Activated CD4-positive, CD25-positive, alpha-beta regulatory T cell treated with anti-CD3 and anti-CD28 coated beads, Interleukin-2, amount 50 U/mL, for 24 hours (primary cell): ENCODE measurements at regions not wholly inside any gene's neighbourhood (a gene's known extent, or its start where the extent isn't known, plus 50 kb on each side); places are given as distances from the start of the nearest gene placed in this dataset.

Experiments used
- ATAC-seq, 2 donors: fragments of 150-1000 bp; cut with Tn5 transposase; one replicate each; pipeline ENCODE4 v1.10.0; 2021; ENCODE audit warnings: mild to moderate bottlenecking in 1 of 2, moderate library complexity in 1 of 2

- ATAC-seq = no peak
Observed at GRCh38 chr4:13118633-13119032, 365.5 kb downstream of the RAB28 start.

- ATAC-seq = no peak
Observed at GRCh38 chr4:13117185-13117584, 367.0 kb downstream of the RAB28 start.

GRCh38 chr4:13112030-13112429, 372.1 kb downstream of the RAB28 start:
- no peak for ATAC-seq

- no peak for ATAC-seq
Observed at GRCh38 chr4:13109536-13109935, 374.6 kb downstream of the RAB28 start.

GRCh38 chr4:13108096-13108495, 376.0 kb downstream of the RAB28 start:
- no peak for ATAC-seq

GRCh38 chr4:13103382-13104015, 380.6 kb downstream of the RAB28 start:
- no peak for ATAC-seq

GRCh38 chr4:13102092-13102742, 381.9 kb downstream of the RAB28 start:
- ATAC-seq = no peak

GRCh38 chr4:13097971-13098370, 386.2 kb downstream of the RAB28 start:
- ATAC-seq = no peak

GRCh38 chr4:13095722-13096121, 388.4 kb downstream of the RAB28 start:
- no peak for ATAC-seq

- no peak for ATAC-seq
Observed at GRCh38 chr4:13093170-13093569, 391.0 kb downstream of the RAB28 start.

GRCh38 chr4:13092702-13093101, 391.4 kb downstream of the RAB28 start:
- ATAC-seq = no peak

- ATAC-seq = no peak
Observed at GRCh38 chr4:13089659-13089998, 394.5 kb downstream of the RAB28 start.

GRCh38 chr4:13088726-13089658, 395.1 kb downstream of the RAB28 start:
- ATAC-seq = no peak

GRCh38 chr4:13087041-13087440, 397.1 kb downstream of the RAB28 start:
- no peak for ATAC-seq

- no peak for ATAC-seq
Observed at GRCh38 chr4:13084210-13084609, 399.9 kb downstream of the RAB28 start.

GRCh38 chr4:13081830-13082229, 402.3 kb downstream of the RAB28 start:
- ATAC-seq = no peak

GRCh38 chr4:13067077-13067476, 417.1 kb downstream of the RAB28 start:
- no peak for ATAC-seq

- ATAC-seq = peak; percentile 27 to 41
Observed at GRCh38 chr4:13059019-13059418, 425.1 kb downstream of the RAB28 start.

- ATAC-seq = no peak
Observed at GRCh38 chr4:13056630-13057189, 427.4 kb downstream of the RAB28 start.

- ATAC-seq = no peak
Observed at GRCh38 chr4:13054420-13054970, 429.6 kb downstream of the RAB28 start.

GRCh38 chr4:13047591-13047990, 436.5 kb downstream of the RAB28 start:
- ATAC-seq = no peak

GRCh38 chr4:13036841-13037240, 447.3 kb downstream of the RAB28 start:
- no peak for ATAC-seq

GRCh38 chr4:13032936-13033335, 451.2 kb downstream of the RAB28 start:
- no peak for ATAC-seq
